IMR-90 (cell line): ENCODE measurements at regions not wholly inside any gene's neighbourhood (a gene's known extent, or its start where the extent isn't known, plus 50 kb on each side); places are given as distances from the start of the nearest gene placed in this dataset.

Source experiments
- ATAC-seq: fragments of 200-7000 bp; cut with Tn5 transposase; 2 replicates; pipeline ENCODE4 v1.9.1; 2020; ENCODE audit warnings: low read depth, mild to moderate bottlenecking, moderate library complexity
- BruUV-seq: library from RNA; stranded (reverse); fragments of 400-500 nt; replicated peaks from 2 replicates; lab custom pipeline; 2021; lab: Mats Ljungman, UMichigan
- CTCF ChIA-PET: fragments of 300-600 bp; formaldehyde crosslinking; extraction: SDS; loops from one replicate; lab custom pipeline; 2021; ENCODE audit warnings: antibody characterized with exemption; lab: Yijun Ruan, JAX
- POLR2A ChIA-PET: fragments of 300-600 bp; sonication (Branson Sonifier 250); formaldehyde crosslinking; loops from one replicate; lab custom pipeline; 2022; ENCODE audit warnings: antibody characterized with exemption; ENCODE audit not compliant: unreplicated experiment; lab: Charles Lee
- DNase-seq: peaks from one replicate; pipeline ENCODE4 v3.0.0; 2013
- H2AFZ ChIP-seq: replicated peaks from 2 replicates; pipeline ENCODE3; 2013; ENCODE audit warnings: low read length, mild to moderate bottlenecking; ENCODE audit not compliant: poor library complexity
- H2AK5ac ChIP-seq: 2 replicates; pipeline ENCODE4 v1.6.1; 2013; ENCODE audit warnings: low read depth, low read length, inconsistent platforms
- H2AK9ac ChIP-seq: replicated peaks from 2 replicates; pipeline ENCODE3; 2013; ENCODE audit warnings: mild to moderate bottlenecking, low read depth, low read length, moderate library complexity; ENCODE audit not compliant: poor library complexity
- H2BK120ac ChIP-seq: 2 replicates; pipeline ENCODE4 v1.6.1; 2013; ENCODE audit warnings: low read depth, low read length, inconsistent platforms
- H2BK15ac ChIP-seq: 3 replicates; pipeline ENCODE4 v1.6.1; 2013; ENCODE audit warnings: low read depth, low read length, inconsistent platforms
- H2BK20ac ChIP-seq: 2 replicates; pipeline ENCODE4 v1.6.1; 2013; ENCODE audit warnings: low read depth, mild to moderate bottlenecking, inconsistent platforms, low read length, moderate library complexity
- H2BK5ac ChIP-seq: 2 replicates; pipeline ENCODE4 v1.6.1; 2013; ENCODE audit warnings: mild to moderate bottlenecking, low read depth, low read length, inconsistent platforms; ENCODE audit not compliant: poor library complexity, severe bottlenecking
- H3K14ac ChIP-seq: replicated peaks from 2 replicates; pipeline ENCODE4 v1.6.1; 2013; ENCODE audit warnings: low read depth, low read length, inconsistent platforms
- H3K18ac ChIP-seq: 2 replicates; pipeline ENCODE4 v1.6.1; 2013; ENCODE audit warnings: low read depth, low read length, control low read depth
- H3K23ac ChIP-seq: 2 replicates; pipeline ENCODE4 v1.6.1; 2013; ENCODE audit warnings: low read depth, low read length, inconsistent platforms
- H3K27ac ChIP-seq: 2 replicates; pipeline ENCODE4 v1.5.1; 2013; ENCODE audit warnings: mild to moderate bottlenecking, control low read depth, low read length; ENCODE audit not compliant: insufficient read depth
- H3K27me3 ChIP-seq: 2 replicates; pipeline ENCODE4 v1.6.1; 2013; ENCODE audit warnings: low read length; ENCODE audit not compliant: control insufficient read depth, insufficient read depth
- H3K36me3 ChIP-seq: 2 replicates; pipeline ENCODE4 v1.6.1; 2013; ENCODE audit warnings: low read length, mixed read lengths; ENCODE audit not compliant: control insufficient read depth, insufficient read depth
- H3K4ac ChIP-seq: 2 replicates; pipeline ENCODE4 v1.6.1; 2013; ENCODE audit warnings: low read depth, low read length, inconsistent platforms
- H3K4me1 ChIP-seq: 2 replicates; pipeline ENCODE4 v1.6.1; 2013; ENCODE audit warnings: low read length, mixed read lengths; ENCODE audit not compliant: control insufficient read depth, insufficient read depth
- H3K4me2 ChIP-seq: 2 replicates; pipeline ENCODE4 v1.6.1; 2013; ENCODE audit warnings: low read depth, mild to moderate bottlenecking, control low read depth, low read length, moderate library complexity
- H3K4me3 ChIP-seq: 2 replicates; pipeline ENCODE4 v1.5.1; 2013; ENCODE audit warnings: low read depth, mild to moderate bottlenecking, control low read depth, low read length, moderate library complexity; ENCODE audit not compliant: insufficient read depth
- H3K56ac ChIP-seq: 2 replicates; pipeline ENCODE4 v1.6.1; 2013; ENCODE audit warnings: low read length, inconsistent platforms; ENCODE audit not compliant: insufficient read depth; ENCODE audit errors: extremely low read depth
- H3K79me1 ChIP-seq, 2 experiments: 2 replicates each; pipeline ENCODE4 v1.6.1; 2013; ENCODE audit warnings: low read length in 2 of 2, inconsistent platforms in 1 of 2, low read depth in 1 of 2
- H3K9ac ChIP-seq: 2 replicates; pipeline ENCODE4 v1.6.1; 2013; ENCODE audit warnings: low read depth, low read length, control low read depth
- H3K9me1 ChIP-seq: 2 replicates; pipeline ENCODE4 v1.6.1; 2013; ENCODE audit warnings: low read length, inconsistent platforms; ENCODE audit not compliant: insufficient read depth
- H3K9me3 ChIP-seq: 2 replicates; pipeline ENCODE4 v1.6.1; 2013; ENCODE audit warnings: low read length; ENCODE audit not compliant: control insufficient read depth, insufficient read depth
- H4K20me1 ChIP-seq: 2 replicates; pipeline ENCODE4 v1.6.1; 2013; ENCODE audit warnings: low read length, inconsistent platforms; ENCODE audit not compliant: insufficient read depth
- H4K5ac ChIP-seq: 2 replicates; pipeline ENCODE4 v1.6.1; 2013; ENCODE audit warnings: mild to moderate bottlenecking, low read depth, low read length, control low read depth
- H4K8ac ChIP-seq, 2 experiments: 2 replicates each; pipeline ENCODE4 v1.6.1; 2013; ENCODE audit warnings: low read depth in 2 of 2, low read length in 2 of 2, control low read depth in 1 of 2, inconsistent platforms in 1 of 2
- H4K91ac ChIP-seq: 2 replicates; pipeline ENCODE4 v1.6.1; 2013; ENCODE audit warnings: low read depth, low read length, inconsistent platforms; ENCODE audit not compliant: insufficient read depth
- BHLHE40 ChIP-seq: fragments of 150-350 bp; IDR thresholded peaks from 2 replicates; pipeline ENCODE4 v1.6.1; 2016; ENCODE audit warnings: mild to moderate bottlenecking, low read depth, low read length
- CEBPB ChIP-seq: IDR thresholded peaks from 2 replicates; pipeline ENCODE4 v1.6.1; 2012; ENCODE audit warnings: low read depth, low read length, improper control_type of control experiment
- CHD1 ChIP-seq: IDR thresholded peaks from 2 replicates; pipeline ENCODE4 v1.6.1; 2012; ENCODE audit warnings: low read depth, low read length, improper control_type of control experiment
- ELK1 ChIP-seq: fragments of 150-350 bp; IDR thresholded peaks from 2 replicates; pipeline ENCODE4 v1.6.1; 2016; ENCODE audit warnings: low read depth, mild to moderate bottlenecking, low read length, moderate library complexity, borderline replicate concordance
- FOS ChIP-seq: fragments of 150-350 bp; IDR thresholded peaks from 2 replicates; pipeline ENCODE4 v1.6.1; 2016; ENCODE audit warnings: low read depth, low read length
- MAFK ChIP-seq: IDR thresholded peaks from 2 replicates; pipeline ENCODE4 v1.6.1; 2012; ENCODE audit warnings: low read depth, low read length, improper control_type of control experiment
- MAZ ChIP-seq: IDR thresholded peaks from 2 replicates; pipeline ENCODE4 v1.6.1; 2012; ENCODE audit warnings: low read depth, mild to moderate bottlenecking, low read length, improper control_type of control experiment, moderate library complexity, borderline replicate concordance
- MXI1 ChIP-seq: IDR thresholded peaks from 2 replicates; pipeline ENCODE4 v1.6.1; 2012; ENCODE audit warnings: low read depth, mild to moderate bottlenecking, low read length, moderate library complexity, borderline replicate concordance
- NFE2L2 ChIP-seq: fragments of 150-350 bp; IDR thresholded peaks from 2 replicates; pipeline ENCODE4 v1.6.1; 2016; ENCODE audit warnings: low read depth, mild to moderate bottlenecking, low read length
- POLR2A ChIP-seq: IDR thresholded peaks from 2 replicates; pipeline ENCODE4 v1.6.1; 2012; ENCODE audit warnings: mild to moderate bottlenecking, low read depth, low read length
- RAD21 ChIP-seq: IDR thresholded peaks from 2 replicates; pipeline ENCODE4 v1.6.1; 2012; ENCODE audit warnings: low read length, improper control_type of control experiment
- RCOR1 ChIP-seq: IDR thresholded peaks from 2 replicates; pipeline ENCODE4 v1.6.1; 2012; ENCODE audit warnings: mild to moderate bottlenecking, low read length, improper control_type of control experiment; ENCODE audit not compliant: insufficient replicate concordance
- RFX5 ChIP-seq: IDR thresholded peaks from 2 replicates; pipeline ENCODE4 v1.8.0; 2012; ENCODE audit warnings: low read depth, mild to moderate bottlenecking, low read length, moderate library complexity
- SMC3 ChIP-seq: fragments of 150-350 bp; IDR thresholded peaks from 2 replicates; pipeline ENCODE4 v1.6.1; 2016; ENCODE audit warnings: low read depth, mild to moderate bottlenecking, antibody characterized with exemption, low read length, moderate library complexity
- USF2 ChIP-seq: fragments of 150-350 bp; IDR thresholded peaks from 2 replicates; pipeline ENCODE4 v1.6.1; 2017; ENCODE audit warnings: mild to moderate bottlenecking, antibody characterized with exemption, low read length, low read depth
- WGBS, 2 experiments: methylation state at CpG; one replicate each; pipeline versions ENCODE4 v1.1.5 to v1.1.7; 2013; ENCODE audit warnings: missing lambda C conversion rate in 2 of 2; ENCODE audit not compliant: insufficient read length in 1 of 2; ENCODE audit errors: extremely low coverage in 2 of 2; 5-methylcytosine and 5-hydroxymethylcytosine counted together
- dilution Hi-C: fragments of 300-500 bp; cut with HindIII; formaldehyde crosslinking; loops from one replicate; pipeline ENCODE4 v1.14.3; 2018; ENCODE audit warnings: low sequenced_read_pairs; ENCODE audit not compliant: unreplicated experiment
- in situ Hi-C: fragments of 300-500 bp; cut with MboI; formaldehyde crosslinking; loops from 3 replicates; pipeline ENCODE4 v1.14.3; 2019; ENCODE audit warnings: low sequenced_read_pairs, inconsistent platforms, mixed read lengths
- intact Hi-C: fragments of 100-400 bp; cut with micrococcal nuclease; formaldehyde crosslinking; loops from 2 replicates; pipeline ENCODE4 v1.10.0; 2022
- TF ChIP-seq, protein P1 (sequence below): conservative IDR thresholded peaks from 2 replicates; pipeline ENCODE4 v1.5.1; 2012; ENCODE audit warnings: mild to moderate bottlenecking, low read depth, low read length, improper control_type of control experiment

- in situ Hi-C loops (loop anchor here (10.0 kb wide), 1 partner anchor 242 kb away; no protein-coding TSS in a partner anchor), intact Hi-C loops (loop anchor here (5.0 kb wide), 1 partner anchor 614 kb away; no protein-coding TSS in a partner anchor), dilution Hi-C loops (no loop called here)
- Histone ChIP-seq H3K23ac (no peak overlapping the region), H3K36me3 (no peaks in the 10 kb centered on the region), H3K27me3 (no peaks in the 10 kb centered on the region), H3K4ac (no peak overlapping the region), H4K20me1 (no peaks in the 10 kb centered on the region), H2BK15ac (no peak overlapping the region), H3K9me1 (no peaks in the 10 kb centered on the region), H3K79me1 (no peaks in the 10 kb centered on the region), H3K56ac (no peak overlapping the region), H2AFZ (no peak overlapping the region), H4K8ac (no peak overlapping the region), H3K9ac (no peak overlapping the region), H3K27ac (no peak overlapping the region), H2AK5ac (no peak overlapping the region), H3K4me1 (no peaks in the 10 kb centered on the region), H3K4me3 (no peak overlapping the region), H4K5ac (no peak overlapping the region), H3K9me3 (no peaks in the 10 kb centered on the region), H4K91ac (no peak overlapping the region), H2AK9ac (no peak overlapping the region), H3K4me2 (no peak overlapping the region), H2BK120ac (no peak overlapping the region), H3K14ac (no peak overlapping the region), H2BK5ac (no peak overlapping the region), H2BK20ac (no peak overlapping the region), H3K18ac (no peak overlapping the region)
- DNase-seq (no peak), ATAC-seq (no peak)
- WGBS, 2 experiments = 67% methylated on average over 4 of the region's 6 CpGs; no CpG with 5 or more reads in 1 of the 2 experiments
- ChIA-PET POLR2A (no interaction called here), CTCF (no interaction called here)
- BruUV-seq = no TSS peak
- TF ChIP-seq CHD1 (no peak), NFE2L2 (no peak), MAZ (no peak), RAD21 (no peak), BHLHE40 (no peak), FOS (no peak), USF2 (no peak), RCOR1 (no peak), ELK1 (no peak), MAFK (no peak), RFX5 (no peak), MXI1 (no peak), POLR2A (no peak), SMC3 (no peak), CEBPB (no peak)
- TF ChIP-seq, protein P1, sequence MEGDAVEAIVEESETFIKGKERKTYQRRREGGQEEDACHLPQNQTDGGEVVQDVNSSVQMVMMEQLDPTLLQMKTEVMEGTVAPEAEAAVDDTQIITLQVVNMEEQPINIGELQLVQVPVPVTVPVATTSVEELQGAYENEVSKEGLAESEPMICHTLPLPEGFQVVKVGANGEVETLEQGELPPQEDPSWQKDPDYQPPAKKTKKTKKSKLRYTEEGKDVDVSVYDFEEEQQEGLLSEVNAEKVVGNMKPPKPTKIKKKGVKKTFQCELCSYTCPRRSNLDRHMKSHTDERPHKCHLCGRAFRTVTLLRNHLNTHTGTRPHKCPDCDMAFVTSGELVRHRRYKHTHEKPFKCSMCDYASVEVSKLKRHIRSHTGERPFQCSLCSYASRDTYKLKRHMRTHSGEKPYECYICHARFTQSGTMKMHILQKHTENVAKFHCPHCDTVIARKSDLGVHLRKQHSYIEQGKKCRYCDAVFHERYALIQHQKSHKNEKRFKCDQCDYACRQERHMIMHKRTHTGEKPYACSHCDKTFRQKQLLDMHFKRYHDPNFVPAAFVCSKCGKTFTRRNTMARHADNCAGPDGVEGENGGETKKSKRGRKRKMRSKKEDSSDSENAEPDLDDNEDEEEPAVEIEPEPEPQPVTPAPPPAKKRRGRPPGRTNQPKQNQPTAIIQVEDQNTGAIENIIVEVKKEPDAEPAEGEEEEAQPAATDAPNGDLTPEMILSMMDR = no peak
Observed at GRCh38 chr18:5603153-5603552, 59.4 kb upstream of the EPB41L3 start.
